ENCODE measurements at regions not wholly inside any gene's neighbourhood (a gene's known extent, or its start where the extent isn't known, plus 50 kb on each side); places are given as distances from the start of the nearest gene placed in this dataset.

DNA sequence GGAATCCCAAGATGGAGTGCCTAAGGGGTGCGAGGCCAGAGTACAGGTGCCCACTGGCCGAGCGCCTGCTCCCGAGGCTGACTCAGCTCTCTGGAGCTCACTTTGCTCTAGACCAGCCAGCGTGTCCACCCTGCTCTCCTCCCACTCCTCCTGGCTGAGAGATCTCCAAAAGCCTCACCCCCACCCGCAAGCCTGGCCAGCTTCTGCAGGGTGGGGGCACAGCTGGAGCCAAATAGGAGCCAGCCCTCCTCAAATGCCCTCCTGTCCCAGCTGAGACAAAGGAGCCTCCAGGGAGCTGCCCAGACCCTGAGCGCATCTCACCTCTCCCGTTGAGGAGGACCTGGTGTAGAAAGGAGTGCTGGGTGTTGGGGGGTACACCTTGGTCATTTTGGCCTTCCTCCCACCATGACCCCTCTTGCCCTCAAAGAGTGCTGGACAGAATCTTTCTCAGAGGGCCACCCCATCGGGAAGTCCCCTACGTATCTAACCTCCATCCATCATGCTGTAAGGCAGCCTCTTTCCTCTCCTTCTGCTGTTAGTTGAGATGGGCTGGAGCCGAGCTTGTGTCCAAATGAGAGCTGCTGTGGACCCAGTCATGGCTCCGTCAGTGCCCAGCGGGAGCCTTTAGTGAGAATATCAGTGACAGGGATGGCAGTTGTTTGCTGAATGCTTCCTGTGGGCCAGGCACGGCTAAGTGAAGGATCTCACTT, 123.9 kb upstream of the VSTM2B start:
- Histone ChIP-seq H3K9ac (ENCODE audit: low read length) (no peak overlapping the region), H3K4me2 (ENCODE audit: low read length) (no peak overlapping the region), H3K27me3 (ENCODE audit: insufficient read depth, low read length) (peaks cover 23% of the 10 kb centered on the region), H2AFZ (ENCODE audit: low read depth, low read length, poor library complexity, severe bottlenecking) (no peak overlapping the region), H3K9me2 (ENCODE audit: insufficient read depth) (no peaks in the 10 kb centered on the region), H3K36me3 (ENCODE audit: control insufficient read depth in 1 of 2, insufficient read depth in 2 of 2, low read length in 2 of 2) (no peaks in the 10 kb centered on the region), H3K4me1 (ENCODE audit: control insufficient read depth in 1 of 2, insufficient read depth in 2 of 2, low read length in 2 of 2) (no peaks in the 10 kb centered on the region), H3K79me2 (ENCODE audit: insufficient read depth, low read length) (no peaks in the 10 kb centered on the region), H4K20me1 (ENCODE audit: insufficient read depth) (no peaks in the 10 kb centered on the region), H3K9me3 (ENCODE audit: control insufficient read depth in 1 of 2, insufficient read depth in 1 of 2, low read depth in 1 of 2, low read length in 2 of 2) (no peaks in the 10 kb centered on the region), H3K4me3 (replicated peaks in 1 of 2; ENCODE audit: low read depth in 1 of 2, low read length in 2 of 2) (no peak overlapping the region), H3K27ac (ENCODE audit: low read depth, low read length) (no peak overlapping the region)
- ChIA-PET POLR2A (no interaction called here), RAD21 (ENCODE audit: low non-redundant PET in 1 of 2, low total read pairs in 2 of 2, uncharacterized antibody in 2 of 2, unreplicated experiment in 2 of 2) (no interaction called here), CTCF (no interaction called here)
- TF ChIP-seq, protein P1, sequence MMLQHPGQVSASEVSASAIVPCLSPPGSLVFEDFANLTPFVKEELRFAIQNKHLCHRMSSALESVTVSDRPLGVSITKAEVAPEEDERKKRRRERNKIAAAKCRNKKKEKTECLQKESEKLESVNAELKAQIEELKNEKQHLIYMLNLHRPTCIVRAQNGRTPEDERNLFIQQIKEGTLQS (IDR thresholded peaks at IDR 0.05) = no peak
- TF ChIP-seq, protein P2, sequence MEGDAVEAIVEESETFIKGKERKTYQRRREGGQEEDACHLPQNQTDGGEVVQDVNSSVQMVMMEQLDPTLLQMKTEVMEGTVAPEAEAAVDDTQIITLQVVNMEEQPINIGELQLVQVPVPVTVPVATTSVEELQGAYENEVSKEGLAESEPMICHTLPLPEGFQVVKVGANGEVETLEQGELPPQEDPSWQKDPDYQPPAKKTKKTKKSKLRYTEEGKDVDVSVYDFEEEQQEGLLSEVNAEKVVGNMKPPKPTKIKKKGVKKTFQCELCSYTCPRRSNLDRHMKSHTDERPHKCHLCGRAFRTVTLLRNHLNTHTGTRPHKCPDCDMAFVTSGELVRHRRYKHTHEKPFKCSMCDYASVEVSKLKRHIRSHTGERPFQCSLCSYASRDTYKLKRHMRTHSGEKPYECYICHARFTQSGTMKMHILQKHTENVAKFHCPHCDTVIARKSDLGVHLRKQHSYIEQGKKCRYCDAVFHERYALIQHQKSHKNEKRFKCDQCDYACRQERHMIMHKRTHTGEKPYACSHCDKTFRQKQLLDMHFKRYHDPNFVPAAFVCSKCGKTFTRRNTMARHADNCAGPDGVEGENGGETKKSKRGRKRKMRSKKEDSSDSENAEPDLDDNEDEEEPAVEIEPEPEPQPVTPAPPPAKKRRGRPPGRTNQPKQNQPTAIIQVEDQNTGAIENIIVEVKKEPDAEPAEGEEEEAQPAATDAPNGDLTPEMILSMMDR (IDR thresholded peaks at IDR 0.05 in 2 of 3, conservative IDR thresholded peaks at IDR 0.05 in 1 of 3; ENCODE audit: borderline replicate concordance in 1 of 3, insufficient read depth in 1 of 3, low read depth in 2 of 3, low read length in 2 of 3) = no peak
- TF ChIP-seq RAD21 (IDR thresholded peaks at IDR 0.05; ENCODE audit: low read depth) (no peak), ZNF274 (IDR thresholded peaks at IDR 0.05; ENCODE audit: low read depth, low read length) (no peak), EZH2 (IDR thresholded peaks at IDR 0.05) (no peak), ELF1 (IDR thresholded peaks at IDR 0.05; ENCODE audit: borderline replicate concordance, low read depth) (no peak), EZH2phosphoT487 (IDR thresholded peaks at IDR 0.05; ENCODE audit: borderline replicate concordance) (no peak), CEBPB (IDR thresholded peaks at IDR 0.05; ENCODE audit: low read depth) (no peak), POLR2A (IDR thresholded peaks at IDR 0.05; ENCODE audit: borderline replicate concordance, extremely low read depth, insufficient read depth, insufficient read length) (no peak), JUND (IDR thresholded peaks at IDR 0.05) (no peak), FOSL1 (IDR thresholded peaks at IDR 0.05; ENCODE audit: low read depth) (no peak), SRF (IDR thresholded peaks at IDR 0.05; ENCODE audit: low read depth) (no peak), SP1 (IDR thresholded peaks at IDR 0.05; ENCODE audit: low read depth) (no peak)
- TF ChIP-seq, protein P3, sequence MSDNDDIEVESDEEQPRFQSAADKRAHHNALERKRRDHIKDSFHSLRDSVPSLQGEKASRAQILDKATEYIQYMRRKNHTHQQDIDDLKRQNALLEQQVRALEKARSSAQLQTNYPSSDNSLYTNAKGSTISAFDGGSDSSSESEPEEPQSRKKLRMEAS (IDR thresholded peaks at IDR 0.05) = no peak
- ATAC-seq = no peak
- no TSS peak for BruUV-seq (replicated peaks)
- intact Hi-C loops (cut with micrococcal nuclease) = no loop called here
- no peak for DNase-seq (ENCODE audit: low read depth, low spot score)
